ENCODE measurements at regions not wholly inside any gene's neighbourhood (a gene's known extent, or its start where the extent isn't known, plus 50 kb on each side); places are given as distances from the start of the nearest gene placed in this dataset.

DNA sequence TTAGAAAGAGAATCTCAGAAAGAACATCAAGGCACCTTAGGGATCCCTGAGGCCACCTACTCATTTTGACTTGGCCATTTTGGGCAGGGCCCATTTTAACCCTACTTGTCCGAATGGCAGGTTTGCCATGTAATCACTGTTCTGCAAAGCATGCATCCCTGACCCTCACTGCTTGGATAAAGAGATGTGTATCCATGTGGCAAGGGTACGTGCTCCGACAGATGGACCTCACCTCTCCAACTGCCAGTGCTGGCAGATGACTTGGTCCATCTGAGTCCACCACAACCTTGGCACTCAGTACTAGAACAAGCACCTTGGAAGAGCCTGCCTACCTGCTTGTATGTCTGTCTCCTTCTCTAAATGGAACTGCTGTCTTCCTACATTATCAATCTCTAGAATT lies 139.4 kb downstream of the SPATA19 start:
- Histone ChIP-seq H3K4me3 (ENCODE audit: low read depth, low read length) (no peak overlapping the region), H3K27me3 (ENCODE audit: control insufficient read depth, insufficient read depth, low read length) (peaks cover 7% of the 10 kb centered on the region), H3K4me1 (ENCODE audit: control insufficient read depth, insufficient read depth, low read length) (peaks cover 4% of the 10 kb centered on the region), H3K27ac (ENCODE audit: low read depth, low read length) (no peak overlapping the region), H3K36me3 (ENCODE audit: control insufficient read depth, insufficient read depth, low read length) (no peaks in the 10 kb centered on the region), H3K9me3 (ENCODE audit: control insufficient read depth, insufficient read depth, low read length) (no peaks in the 10 kb centered on the region)
- DNase-seq (ENCODE audit: low read depth in 4 of 6, low spot score in 6 of 6) = no peak
- WGBS (ENCODE audit: insufficient coverage) = 93% methylated on average over 3 of the region's 3 CpGs

- no peak overlapping the region for H3K27ac ChIP-seq (ENCODE audit: low read depth, low read length)
- DNase-seq (ENCODE audit: low read depth in 4 of 6, low spot score in 6 of 6) = peak in 2 of 6 donors; percentile 38 to 59
Measured at GRCh38 chr11:133705074-133705648, 140.2 kb downstream of the SPATA19 start.

DNA sequence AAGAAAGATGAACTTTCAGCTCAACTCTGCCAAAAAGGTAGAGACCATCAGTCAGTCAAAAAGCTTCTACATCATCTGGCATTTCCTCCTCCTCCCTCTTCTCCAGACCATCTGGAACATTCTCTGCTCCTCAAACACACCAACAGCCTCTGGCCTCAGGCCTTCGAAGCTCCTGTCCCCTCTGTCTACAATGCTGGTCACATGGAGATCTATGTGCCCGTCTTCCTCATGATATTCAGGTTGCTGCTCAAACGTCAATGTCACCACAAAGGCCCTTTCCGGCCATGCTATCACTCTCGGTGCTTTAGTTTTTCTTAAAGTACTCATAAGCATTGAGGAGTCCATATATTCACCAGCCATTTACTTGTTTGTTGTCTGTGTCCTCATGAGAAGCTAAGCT lies 146.2 kb downstream of the SPATA19 start:
- Histone ChIP-seq H3K36me3 (ENCODE audit: control insufficient read depth, insufficient read depth, low read length) (no peaks in the 10 kb centered on the region), H3K27ac (ENCODE audit: low read depth, low read length) (no peak overlapping the region), H3K27me3 (ENCODE audit: control insufficient read depth, insufficient read depth, low read length) (peaks cover 2% of the 10 kb centered on the region), H3K4me3 (ENCODE audit: low read depth, low read length) (no peak overlapping the region), H3K4me1 (ENCODE audit: control insufficient read depth, insufficient read depth, low read length) (no peaks in the 10 kb centered on the region), H3K9me3 (ENCODE audit: control insufficient read depth, insufficient read depth, low read length) (no peaks in the 10 kb centered on the region)
- WGBS (ENCODE audit: insufficient coverage) = 96% methylated on average over 3 of the region's 5 CpGs
- no peak for DNase-seq (ENCODE audit: low read depth in 4 of 6, low spot score in 6 of 6)

More at GRCh38 chr11:133705074-133705648, 140.2 kb downstream of the SPATA19 start:
- Histone ChIP-seq H3K9me3 (ENCODE audit: control insufficient read depth, insufficient read depth, low read length) (no peaks in the 10 kb centered on the region), H3K4me1 (ENCODE audit: control insufficient read depth, insufficient read depth, low read length) (peaks cover 4% of the 10 kb centered on the region), H3K36me3 (ENCODE audit: control insufficient read depth, insufficient read depth, low read length) (no peaks in the 10 kb centered on the region), H3K27me3 (ENCODE audit: control insufficient read depth, insufficient read depth, low read length) (peaks cover 7% of the 10 kb centered on the region), H3K4me3 (ENCODE audit: low read depth, low read length) (no peak overlapping the region)
- WGBS (ENCODE audit: insufficient coverage) = 21% methylated on average over 3 of the region's 8 CpGs

GRCh38 chr11:133698654-133699053 lies 146.7 kb downstream of the SPATA19 start:
- Histone ChIP-seq H3K27ac (ENCODE audit: low read depth, low read length) (no peak overlapping the region), H3K27me3 (ENCODE audit: control insufficient read depth, insufficient read depth, low read length) (peaks cover 2% of the 10 kb centered on the region), H3K9me3 (ENCODE audit: control insufficient read depth, insufficient read depth, low read length) (no peaks in the 10 kb centered on the region), H3K36me3 (ENCODE audit: control insufficient read depth, insufficient read depth, low read length) (no peaks in the 10 kb centered on the region), H3K4me1 (ENCODE audit: control insufficient read depth, insufficient read depth, low read length) (no peaks in the 10 kb centered on the region), H3K4me3 (ENCODE audit: low read depth, low read length) (no peak overlapping the region)
- DNase-seq (ENCODE audit: low read depth in 4 of 6, low spot score in 6 of 6) = no peak
- 100% methylated on average over 1 of the region's 1 CpG for WGBS (ENCODE audit: insufficient coverage)

DNA sequence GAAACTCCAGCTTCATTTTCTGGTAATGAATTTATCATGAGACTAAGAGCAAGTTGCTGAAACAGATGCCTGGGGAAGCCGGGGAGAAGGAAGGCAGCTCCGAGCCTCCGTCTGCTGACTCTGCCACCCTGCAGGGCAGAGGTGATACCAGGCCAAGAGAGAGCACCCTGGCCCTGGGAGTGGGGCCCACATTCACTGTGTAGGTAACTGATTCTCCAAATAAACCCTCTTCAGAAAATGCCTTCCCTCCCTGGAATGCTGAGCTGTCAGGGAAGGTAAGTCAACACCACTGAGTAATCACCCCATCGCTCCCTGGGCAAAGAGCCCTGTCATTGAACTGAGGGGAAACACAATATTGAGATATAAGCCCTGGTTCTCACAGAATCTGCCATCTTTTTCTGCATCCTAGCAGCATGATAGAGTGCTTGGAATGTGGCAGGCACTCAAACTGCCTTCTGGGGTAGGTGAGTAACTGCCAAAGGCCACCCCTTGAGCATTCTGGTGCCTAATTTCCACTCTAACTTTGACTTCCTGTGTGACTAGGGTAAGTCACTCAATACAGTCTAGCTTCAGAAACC lies 147.6 kb downstream of the SPATA19 start:
- Histone ChIP-seq H3K27ac (ENCODE audit: low read depth, low read length) (no peak overlapping the region), H3K4me3 (ENCODE audit: low read depth, low read length) (no peak overlapping the region), H3K9me3 (ENCODE audit: control insufficient read depth, insufficient read depth, low read length) (no peaks in the 10 kb centered on the region), H3K4me1 (ENCODE audit: control insufficient read depth, insufficient read depth, low read length) (no peaks in the 10 kb centered on the region), H3K36me3 (ENCODE audit: control insufficient read depth, insufficient read depth, low read length) (no peaks in the 10 kb centered on the region), H3K27me3 (ENCODE audit: control insufficient read depth, insufficient read depth, low read length) (peaks cover 2% of the 10 kb centered on the region)
- DNase-seq (ENCODE audit: low read depth in 4 of 6, low spot score in 6 of 6) = peak in 1 of 6 donors; percentile 83
- whole genome bisulfite sequencing (ENCODE audit: insufficient coverage) = 100% methylated on average over 3 of the region's 4 CpGs

GRCh38 chr11:133697161-133697560 lies 148.2 kb downstream of the SPATA19 start:
- WGBS (ENCODE audit: insufficient coverage) = no CpG with 5 or more reads among the region's 5 CpGs
- peak in 1 of 6 donors; percentile 94 for DNase-seq (ENCODE audit: low read depth in 4 of 6, low spot score in 6 of 6)
- H3K27ac ChIP-seq (ENCODE audit: low read depth, low read length) = no peak overlapping the region

GRCh38 chr11:133695387-133695786 lies 149.9 kb downstream of the SPATA19 start:
- Histone ChIP-seq H3K9me3 (ENCODE audit: control insufficient read depth, insufficient read depth, low read length) (no peaks in the 10 kb centered on the region), H3K4me3 (ENCODE audit: low read depth, low read length) (no peak overlapping the region), H3K36me3 (ENCODE audit: control insufficient read depth, insufficient read depth, low read length) (no peaks in the 10 kb centered on the region), H3K27ac (ENCODE audit: low read depth, low read length) (no peak overlapping the region), H3K4me1 (ENCODE audit: control insufficient read depth, insufficient read depth, low read length) (no peaks in the 10 kb centered on the region), H3K27me3 (ENCODE audit: control insufficient read depth, insufficient read depth, low read length) (no peaks in the 10 kb centered on the region)
- WGBS (ENCODE audit: insufficient coverage) = 92% methylated on average over 2 of the region's 2 CpGs
- no peak for DNase-seq (ENCODE audit: low read depth in 4 of 6, low spot score in 6 of 6)

More at GRCh38 chr11:133697161-133697560, 148.2 kb downstream of the SPATA19 start:
- no peaks in the 10 kb centered on the region for H3K4me1 ChIP-seq (ENCODE audit: control insufficient read depth, insufficient read depth, low read length)
- H3K4me3 ChIP-seq (ENCODE audit: low read depth, low read length) = no peak overlapping the region
- no peaks in the 10 kb centered on the region for H3K9me3 ChIP-seq (ENCODE audit: control insufficient read depth, insufficient read depth, low read length)
- peaks cover 2% of the 10 kb centered on the region for H3K27me3 ChIP-seq (ENCODE audit: control insufficient read depth, insufficient read depth, low read length)
- H3K36me3 ChIP-seq (ENCODE audit: control insufficient read depth, insufficient read depth, low read length) = no peaks in the 10 kb centered on the region

DNA sequence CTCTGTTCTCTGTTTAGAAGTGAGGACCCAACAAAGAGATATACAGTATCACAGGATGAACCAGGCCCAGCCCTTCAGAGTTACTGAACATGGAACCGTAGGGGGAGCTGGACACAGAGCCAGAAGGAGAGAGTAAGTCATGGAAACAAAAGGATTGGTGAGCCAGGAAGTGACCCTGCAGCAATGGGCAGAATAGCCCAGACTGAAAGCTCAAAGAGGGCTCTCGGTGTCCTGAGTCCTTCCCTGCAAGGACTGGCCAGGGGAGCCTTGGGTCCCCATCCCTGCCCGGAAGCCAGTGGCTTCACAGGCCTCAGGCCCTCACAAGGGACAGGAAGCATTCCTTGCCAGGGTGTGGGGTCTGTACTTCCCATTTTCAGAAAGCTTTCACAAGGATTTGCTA lies 150.6 kb downstream of the SPATA19 start:
- Histone ChIP-seq H3K4me3 (ENCODE audit: low read depth, low read length) (no peak overlapping the region), H3K9me3 (ENCODE audit: control insufficient read depth, insufficient read depth, low read length) (no peaks in the 10 kb centered on the region), H3K27ac (ENCODE audit: low read depth, low read length) (no peak overlapping the region), H3K36me3 (ENCODE audit: control insufficient read depth, insufficient read depth, low read length) (no peaks in the 10 kb centered on the region), H3K27me3 (ENCODE audit: control insufficient read depth, insufficient read depth, low read length) (no peaks in the 10 kb centered on the region), H3K4me1 (ENCODE audit: control insufficient read depth, insufficient read depth, low read length) (no peaks in the 10 kb centered on the region)
- 92% methylated on average over 3 of the region's 3 CpGs for WGBS (ENCODE audit: insufficient coverage)
- DNase-seq (ENCODE audit: low read depth in 4 of 6, low spot score in 6 of 6) = no peak

DNA sequence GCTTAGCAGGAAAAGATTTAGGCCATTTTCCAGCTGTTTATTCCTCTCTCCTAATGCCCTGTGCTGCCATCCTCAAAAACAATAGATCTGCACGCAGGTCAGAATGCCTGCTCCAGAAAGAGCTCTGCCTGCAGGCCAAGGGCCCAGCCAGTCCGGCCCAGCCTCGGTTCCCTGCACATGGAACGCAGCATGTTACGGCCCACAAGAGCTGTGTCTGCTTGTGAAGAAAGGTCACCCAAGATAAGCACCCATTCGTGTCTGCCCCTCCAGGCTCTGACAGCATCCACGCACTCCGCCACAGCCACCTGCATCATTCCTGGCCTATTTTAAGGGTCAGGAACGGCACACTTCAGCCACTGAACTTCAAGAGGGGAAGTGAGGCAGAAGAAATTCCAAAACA lies 152.2 kb downstream of the SPATA19 start:
- H3K9me3 ChIP-seq (ENCODE audit: control insufficient read depth, insufficient read depth, low read length) = no peaks in the 10 kb centered on the region
- no peak overlapping the region for H3K4me3 ChIP-seq (ENCODE audit: low read depth, low read length)
- no peak for DNase-seq (ENCODE audit: low read depth in 4 of 6, low spot score in 6 of 6)
- WGBS (ENCODE audit: insufficient coverage) = 83% methylated on average over 6 of the region's 9 CpGs
- H3K27ac ChIP-seq (ENCODE audit: low read depth, low read length) = no peak overlapping the region
- H3K27me3 ChIP-seq (ENCODE audit: control insufficient read depth, insufficient read depth, low read length) = no peaks in the 10 kb centered on the region
- H3K36me3 ChIP-seq (ENCODE audit: control insufficient read depth, insufficient read depth, low read length) = no peaks in the 10 kb centered on the region
- H3K4me1 ChIP-seq (ENCODE audit: control insufficient read depth, insufficient read depth, low read length) = no peaks in the 10 kb centered on the region

Measured in spinal cord (tissue), 9 donors.